A673 (cell line): ENCODE measurements at regions not wholly inside any gene's neighbourhood (a gene's known extent, or its start where the extent isn't known, plus 50 kb on each side); places are given as distances from the start of the nearest gene placed in this dataset.

Source experiments
- CTCF ChIP-seq: fragments of 300-800, 200-600 bp; sonication (generic); conservative IDR thresholded peaks from 2 replicates; pipeline ENCODE4 v1.5.1; 2017; ENCODE audit warnings: low read depth, mild to moderate bottlenecking, antibody characterized with exemption, low read length, moderate library complexity, mixed read lengths
- EZH2 ChIP-seq: fragments of 200-600 bp; sonication (generic); IDR thresholded peaks from 2 replicates; pipeline ENCODE4 v1.6.1; 2017; ENCODE audit warnings: borderline replicate concordance, low read depth, mild to moderate bottlenecking, mixed read lengths, antibody characterized with exemption, low read length; ENCODE audit not compliant: poor library complexity, severe bottlenecking

DNA sequence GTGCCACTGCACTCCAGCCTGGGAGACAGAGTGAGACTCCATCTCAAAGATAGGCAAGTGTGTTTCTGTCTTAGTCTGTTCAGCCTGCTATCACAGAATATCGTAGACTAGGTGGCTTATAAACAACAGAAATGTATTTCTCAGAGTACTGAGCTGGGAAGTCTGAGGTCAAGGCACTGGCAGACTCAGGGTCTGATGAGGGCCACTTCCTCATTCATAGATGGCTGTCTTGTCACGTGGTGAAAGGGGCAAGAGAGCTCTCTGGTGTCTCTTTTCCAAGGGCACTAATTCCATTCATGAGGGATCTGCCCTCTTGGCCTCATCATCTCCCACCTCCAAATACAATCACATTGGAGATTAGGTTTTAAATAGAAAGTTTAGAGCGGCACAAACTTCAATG is 95.6 kb upstream of the PHACTR3 start:
- TF ChIP-seq EZH2, result no peak
- TF ChIP-seq CTCF, result no peak
